Bronchial epithelial cell (primary cell): ENCODE measurements at regions not wholly inside any gene's neighbourhood (a gene's known extent, or its start where the extent isn't known, plus 50 kb on each side); places are given as distances from the start of the nearest gene placed in this dataset.

Source experiments
- DNase-seq: peaks from one replicate; pipeline ENCODE4 v3.0.0-alpha.2; 2010; ENCODE audit warnings: low read depth
- FAIRE-seq: peaks from 2 replicates; lab custom pipeline; 2011; peaks lifted over from hg19 to GRCh38; lab: Jason Lieb, UNC
- H3K27me3 ChIP-seq: 2 replicates; pipeline ENCODE4 v1.5.1; 2011; ENCODE audit warnings: low read length; ENCODE audit not compliant: control insufficient read depth, insufficient read depth
- H3K36me3 ChIP-seq: 2 replicates; pipeline ENCODE4 v1.5.1; 2011; ENCODE audit warnings: low read length; ENCODE audit not compliant: control insufficient read depth, insufficient read depth
- H3K4me3 ChIP-seq: 2 replicates; pipeline ENCODE4 v1.5.1; 2011; ENCODE audit warnings: mild to moderate bottlenecking, low read depth, low read length, control low read depth
- CTCF ChIP-seq: IDR thresholded peaks from 2 replicates; pipeline ENCODE4 v1.5.1; 2011; ENCODE audit warnings: mild to moderate bottlenecking, moderate library complexity, low read length, control low read depth, inconsistent platforms; ENCODE audit not compliant: insufficient read depth, severe bottlenecking

GRCh38 chr17:72400863-72401262 is 280.0 kb downstream of the SOX9 start:
- no peak for DNase-seq
- H3K27me3 ChIP-seq, result no peaks in the 10 kb centered on the region
- H3K36me3 ChIP-seq, result peaks cover 12% of the 10 kb centered on the region
- no peak overlapping the region for H3K4me3 ChIP-seq
- no peak for FAIRE-seq
- TF ChIP-seq CTCF, result no peak

GRCh38 chr17:72401883-72402726 is 281.3 kb downstream of the SOX9 start:
- peaks cover 12% of the 10 kb centered on the region for H3K36me3 ChIP-seq
- DNase-seq (no peak), FAIRE-seq (peak; percentile 58)
- no peaks in the 10 kb centered on the region for H3K27me3 ChIP-seq
- TF ChIP-seq CTCF, result no peak
- H3K4me3 ChIP-seq, result no peak overlapping the region

GRCh38 chr17:72402727-72403210 is 281.9 kb downstream of the SOX9 start:
- H3K27me3 ChIP-seq, result no peaks in the 10 kb centered on the region
- peaks cover 12% of the 10 kb centered on the region for H3K36me3 ChIP-seq
- no peak overlapping the region for H3K4me3 ChIP-seq
- no peak for FAIRE-seq
- DNase-seq, result no peak
- no peak for TF ChIP-seq CTCF

- TF ChIP-seq CTCF, result no peak
- Histone ChIP-seq H3K27me3 (no peaks in the 10 kb centered on the region), H3K4me3 (no peak overlapping the region), H3K36me3 (peaks cover 12% of the 10 kb centered on the region)
- DNase-seq (no peak), FAIRE-seq (peak; percentile 7)
Observed at GRCh38 chr17:72403713-72404209, 282.9 kb downstream of the SOX9 start.

GRCh38 chr17:72404872-72405271 is 284.1 kb downstream of the SOX9 start:
- Histone ChIP-seq H3K36me3 (peaks cover 12% of the 10 kb centered on the region), H3K27me3 (no peaks in the 10 kb centered on the region), H3K4me3 (no peak overlapping the region)
- DNase-seq (no peak), FAIRE-seq (no peak)
- TF ChIP-seq CTCF, result no peak
